Stimulated activated CD8-positive, alpha-beta memory T cell treated with anti-CD3 and anti-CD28 coated beads, Interleukin-4, amount 100 ng/mL, for 24 hours (primary cell): ENCODE measurements at regions not wholly inside any gene's neighbourhood (a gene's known extent, or its start where the extent isn't known, plus 50 kb on each side); places are given as distances from the start of the nearest gene placed in this dataset.
"Not testable (repeated sequence)": the region's sequence is repeated elsewhere in the genome, so short reads cannot be mapped to it uniquely, and the experiment has no call there.

Experiments used
- DNase-seq: peaks from one replicate; pipeline ENCODE4 v3.0.0-alpha.2; 2020; ENCODE audit warnings: low read depth

DNA sequence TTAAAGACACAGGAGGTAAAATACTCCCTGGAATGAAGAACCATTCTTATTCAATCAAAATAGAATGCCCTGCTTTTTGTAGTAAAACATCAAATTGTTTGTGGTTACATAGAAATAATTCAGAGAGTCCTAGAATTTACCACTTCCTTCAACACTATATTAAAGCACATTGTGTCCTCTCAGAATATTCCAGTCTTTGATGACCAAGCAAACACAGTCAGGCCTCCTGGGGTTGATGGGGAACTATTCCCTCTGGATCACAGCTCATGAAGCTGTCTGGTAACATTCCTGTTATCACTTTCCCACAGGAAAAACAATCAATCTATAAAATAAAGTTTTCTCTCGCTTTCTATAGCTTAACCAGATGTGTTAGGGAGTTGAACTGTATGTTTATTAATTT is 389.3 kb downstream of the KCNA4 start:
- DNase-seq: no peak

DNA sequence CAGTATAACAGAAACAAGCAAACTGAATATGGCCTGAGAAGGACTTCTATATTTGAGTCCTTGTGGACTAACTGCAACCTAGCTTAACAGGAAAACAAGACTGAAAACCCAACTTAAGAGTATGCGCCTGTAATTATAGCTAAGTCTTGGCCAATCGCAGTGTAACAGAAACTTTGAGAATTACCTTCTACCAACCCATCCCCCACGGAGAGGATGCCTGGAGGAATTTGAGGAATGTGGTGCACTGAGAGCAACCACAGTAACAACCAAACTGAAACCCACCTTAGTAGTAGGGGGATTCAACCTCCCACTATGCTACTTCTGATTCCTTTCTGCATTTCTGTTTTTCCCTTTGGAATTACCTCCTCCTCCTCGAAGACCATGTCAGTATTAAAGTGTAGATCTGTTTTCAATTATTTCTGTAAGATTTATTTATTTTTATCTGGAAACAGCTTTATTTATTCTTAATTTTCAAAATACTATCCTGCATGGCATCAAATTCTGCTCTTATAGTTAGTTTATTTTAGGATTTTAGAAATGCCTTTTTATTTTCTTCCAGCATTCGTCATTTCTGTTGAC is 393.6 kb downstream of the KCNA4 start:
- DNase-seq: no peak

DNA sequence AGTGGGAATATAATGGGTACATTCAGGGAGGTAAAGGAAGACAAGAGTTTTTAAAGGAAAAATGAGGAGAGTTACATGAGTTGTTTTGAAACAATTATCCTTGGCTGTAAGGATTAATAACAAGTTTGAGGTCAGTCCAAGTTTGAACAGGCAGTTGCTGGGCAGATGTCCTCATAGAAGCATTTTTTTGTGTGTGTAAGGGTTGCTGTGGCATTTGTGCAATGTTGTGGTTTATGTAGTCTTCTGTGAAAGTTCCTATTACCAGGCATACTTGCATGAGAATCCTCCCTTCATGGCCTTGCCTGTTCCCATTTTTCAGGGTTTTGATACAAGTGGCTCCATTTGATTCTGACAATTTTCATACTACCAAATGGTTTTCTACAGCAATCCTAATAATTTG is 400.2 kb downstream of the KCNA4 start:
- DNase-seq: no peak

DNA sequence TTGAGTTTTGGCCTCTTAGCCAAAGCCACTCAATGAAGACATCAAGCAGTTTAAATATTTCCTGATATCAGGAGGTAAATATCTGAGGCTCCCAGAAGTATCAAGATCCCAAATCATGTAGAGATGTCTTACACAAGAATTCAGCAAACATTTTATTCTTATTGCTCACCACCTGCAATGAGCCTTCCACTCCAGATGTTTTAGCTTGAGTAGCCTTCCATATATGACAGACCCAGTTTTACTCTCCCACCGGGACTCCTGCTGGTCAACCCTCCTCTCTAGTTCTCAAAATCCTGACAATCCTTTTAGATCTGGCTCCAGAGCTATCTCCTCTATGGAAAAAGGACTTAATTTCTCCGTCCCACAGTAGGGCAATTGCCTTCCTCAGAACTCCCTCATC is 404.4 kb downstream of the KCNA4 start:
- no peak for DNase-seq

DNA sequence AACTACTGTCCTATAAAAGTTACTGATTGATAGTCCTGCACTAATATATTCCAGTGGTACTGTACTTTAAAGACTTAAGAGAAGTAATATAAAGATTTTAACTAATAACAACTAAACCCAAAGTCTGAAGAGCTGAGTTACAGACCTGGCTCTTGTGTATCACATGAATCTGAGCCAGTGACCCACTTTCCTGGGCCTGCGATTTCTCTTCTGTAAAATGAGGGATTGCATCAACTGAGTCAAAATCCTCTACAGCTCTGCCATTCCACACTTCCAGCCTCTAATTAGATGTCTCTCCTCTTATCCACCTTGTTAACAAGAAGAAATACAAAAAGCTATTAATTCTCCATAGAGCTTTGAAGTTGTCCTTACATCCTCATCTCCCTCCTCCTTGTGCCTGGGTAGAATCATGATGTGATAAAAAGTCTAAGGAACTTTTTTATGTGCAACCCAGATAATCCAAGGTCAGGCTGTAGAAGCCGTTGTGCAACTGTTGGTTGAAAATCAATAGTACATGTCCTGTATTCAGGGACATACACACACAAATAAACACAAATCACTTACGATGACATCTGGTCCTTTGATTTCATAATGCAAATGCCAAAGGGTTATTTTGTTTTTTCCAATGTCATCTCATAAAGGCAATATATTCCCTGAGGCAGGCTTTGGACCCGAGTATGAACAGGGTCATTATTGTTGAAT is 410.3 kb downstream of the KCNA4 start:
- no peak for DNase-seq

DNA sequence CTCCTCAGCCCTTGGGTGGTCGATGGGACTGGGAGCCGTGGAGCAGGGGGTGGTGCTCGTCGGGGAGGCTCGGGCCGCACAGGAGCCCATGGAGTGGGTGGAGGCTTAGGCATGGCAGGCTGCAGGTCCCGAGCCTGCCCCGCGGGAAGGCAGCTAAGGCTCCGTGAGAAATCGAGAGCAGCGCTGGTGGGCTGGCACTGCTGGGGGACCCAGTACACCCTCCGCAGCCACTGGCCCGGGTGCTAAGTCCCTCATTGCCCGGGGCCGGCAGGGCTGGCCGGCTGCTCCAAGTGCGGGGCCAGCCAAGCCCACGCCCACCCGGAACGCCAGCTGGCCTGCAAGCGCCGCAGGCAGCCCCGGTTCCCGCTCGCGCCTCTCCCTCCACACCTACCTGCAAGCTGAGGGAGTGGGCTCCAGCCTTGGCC is 416.7 kb downstream of the KCNA4 start:
- not testable (repeated sequence) for DNase-seq

DNA sequence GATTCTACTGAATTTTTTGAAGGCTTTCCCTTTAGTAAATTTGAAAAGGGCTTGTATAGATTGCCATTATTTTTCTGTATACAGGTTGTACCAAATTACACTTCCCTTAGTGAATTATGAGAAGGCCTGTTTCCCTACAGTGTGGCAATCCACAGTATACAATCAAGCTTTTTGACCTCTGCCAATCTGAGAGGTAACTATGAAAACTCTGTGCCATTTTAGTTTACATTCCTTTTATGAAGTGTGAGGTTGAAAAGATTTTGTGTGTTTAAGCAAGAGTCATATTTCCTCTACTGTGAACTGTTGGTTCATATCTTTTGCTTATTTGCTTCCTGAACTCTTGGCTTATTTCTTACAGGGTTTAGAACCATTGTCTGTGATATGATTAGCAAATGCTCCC is 432.5 kb downstream of the KCNA4 start:
- DNase-seq: no peak

DNA sequence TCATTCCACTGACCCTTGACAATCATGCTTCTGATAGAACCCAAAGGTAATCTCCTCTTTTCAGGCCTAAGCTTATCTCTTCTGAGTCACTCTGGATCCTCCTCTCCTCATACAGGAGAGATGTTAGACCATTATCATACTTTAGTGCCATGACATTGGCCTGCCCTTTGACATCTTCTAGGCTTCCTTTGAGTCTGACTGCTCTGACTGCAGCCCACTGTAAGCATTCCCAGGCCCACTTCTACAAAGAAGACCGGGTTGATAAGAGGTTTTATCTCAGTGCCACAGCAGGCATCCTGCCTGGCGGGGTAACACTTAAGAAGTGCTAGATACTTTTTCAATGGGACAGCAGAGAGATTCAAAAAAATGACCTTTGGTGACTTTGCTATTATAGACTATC is 438.0 kb downstream of the KCNA4 start:
- DNase-seq: no peak

DNA sequence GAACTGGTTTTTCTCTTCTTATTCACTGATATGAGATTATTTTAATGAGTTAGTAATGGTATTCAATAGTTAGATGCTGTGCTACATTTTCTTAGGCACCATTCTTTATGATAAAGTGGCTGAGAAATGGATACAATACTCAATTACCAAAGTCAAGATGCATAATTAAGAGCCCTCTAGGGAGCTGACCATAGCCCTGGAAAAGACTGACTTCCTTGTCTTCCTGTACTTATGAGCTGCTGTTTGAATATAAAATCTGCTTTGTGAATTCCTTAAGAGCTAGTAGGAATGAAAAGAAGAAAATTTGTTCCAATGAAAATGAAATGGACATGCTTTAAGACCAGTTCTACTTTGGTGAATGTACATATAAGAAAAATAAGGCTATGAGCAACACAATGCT is 452.3 kb downstream of the KCNA4 start:
- no peak for DNase-seq

DNA sequence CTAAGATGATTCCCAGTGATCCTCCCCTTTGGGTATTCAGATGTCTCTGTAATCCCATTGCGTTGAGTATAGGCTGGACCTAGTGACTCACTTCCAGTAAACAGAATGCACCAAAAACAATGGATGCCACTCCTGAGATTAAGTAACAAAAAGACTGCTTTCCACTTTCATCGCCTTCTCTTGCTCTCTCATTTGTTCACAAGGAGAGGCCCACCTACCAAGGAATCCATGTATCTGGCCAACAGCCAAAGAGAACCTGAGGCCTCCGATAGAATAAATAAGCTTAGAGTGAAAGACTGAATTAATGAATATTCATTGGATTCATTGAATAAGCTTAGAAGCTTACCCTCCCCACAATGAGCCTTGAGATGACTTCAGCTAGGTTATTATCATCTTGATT is 454.6 kb downstream of the KCNA4 start:
- DNase-seq: no peak

DNA sequence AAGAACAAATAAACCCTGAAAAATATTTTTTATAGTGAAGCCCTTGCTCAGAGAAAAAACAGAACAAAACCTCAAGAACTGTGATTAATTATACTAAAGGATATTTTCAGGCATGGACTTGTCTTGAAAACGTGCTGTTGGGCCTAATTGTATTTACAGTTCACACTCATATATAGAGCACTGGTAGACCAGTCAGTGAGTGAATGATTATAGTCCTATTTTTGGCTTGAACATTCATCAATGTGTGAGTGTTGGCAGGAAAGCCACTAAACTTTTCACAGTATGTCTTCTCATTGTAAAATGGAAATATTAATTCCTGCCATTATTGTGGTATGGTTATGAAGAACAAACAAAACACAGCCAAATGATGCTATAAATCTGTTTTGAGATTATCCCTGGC is 462.8 kb downstream of the KCNA4 start:
- no peak for DNase-seq

DNA sequence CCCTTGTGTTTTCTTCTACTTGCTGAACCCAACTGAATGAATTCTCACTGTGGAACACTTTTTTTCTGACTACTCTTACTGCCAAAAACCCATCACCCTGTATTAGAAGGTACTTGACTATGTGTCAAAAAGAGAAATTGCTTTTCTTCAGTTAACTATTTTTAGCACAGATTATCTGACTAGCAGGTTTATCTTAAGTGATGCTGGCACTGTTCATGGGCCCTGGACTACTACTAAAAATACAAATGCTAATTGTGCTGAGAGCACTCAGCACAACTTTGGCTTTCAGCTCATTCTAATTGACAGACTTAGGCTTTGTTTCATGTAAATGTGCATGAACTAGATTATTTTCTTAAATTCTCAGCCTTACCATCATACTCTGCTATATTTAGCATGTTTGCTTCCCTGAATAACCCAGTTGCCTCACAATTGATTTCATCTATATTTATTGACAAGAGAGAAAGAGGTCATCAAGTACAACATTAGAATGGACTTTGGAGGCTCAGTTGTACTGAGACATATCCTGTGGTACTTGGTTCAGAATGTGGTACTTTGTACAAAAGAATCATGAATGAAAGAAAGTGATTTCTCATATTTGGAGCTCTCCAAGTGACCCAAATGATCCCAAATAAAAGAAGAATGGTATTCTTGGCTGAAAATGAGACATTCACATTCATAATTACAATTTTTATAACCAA is 478.3 kb downstream of the KCNA4 start:
- DNase-seq: no peak

DNA sequence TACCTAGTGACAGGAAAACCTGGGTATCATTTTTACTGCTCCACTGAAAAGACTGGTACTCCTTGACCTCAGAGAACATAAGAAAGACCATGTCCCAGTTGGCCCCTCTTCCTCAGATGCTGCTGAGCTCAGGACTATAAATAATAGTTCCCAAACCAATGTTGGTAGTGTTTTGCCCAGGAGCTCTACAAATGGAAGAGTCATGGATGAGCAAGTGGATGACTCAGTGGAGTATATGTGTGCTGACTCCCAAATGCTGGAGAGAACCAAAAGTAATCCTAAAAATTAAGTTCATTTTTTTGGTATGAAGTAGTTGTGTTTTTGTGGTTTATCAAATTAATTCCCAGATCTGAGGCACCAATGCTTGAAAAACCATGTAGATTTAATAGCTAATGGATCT is 482.0 kb downstream of the KCNA4 start:
- DNase-seq: no peak

DNA sequence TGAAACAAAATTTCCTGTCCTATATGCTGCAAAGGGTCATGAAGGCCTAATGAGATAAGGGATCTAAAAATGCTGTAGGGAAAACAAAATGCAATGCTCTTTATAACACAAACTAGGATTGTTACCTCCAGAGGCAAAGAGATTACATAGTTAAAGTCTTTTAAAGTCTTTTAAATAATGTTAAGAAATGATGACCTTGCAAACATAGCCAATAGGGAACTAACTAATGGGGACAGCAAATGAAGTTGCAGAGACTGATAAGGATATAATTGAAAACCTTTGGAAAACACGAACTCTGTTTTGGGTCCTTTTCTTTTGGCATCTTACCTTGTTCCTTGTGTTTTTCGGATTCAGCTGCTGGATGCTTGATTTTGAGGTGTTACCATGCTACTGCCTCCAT is 485.9 kb downstream of the KCNA4 start:
- no peak for DNase-seq

DNA sequence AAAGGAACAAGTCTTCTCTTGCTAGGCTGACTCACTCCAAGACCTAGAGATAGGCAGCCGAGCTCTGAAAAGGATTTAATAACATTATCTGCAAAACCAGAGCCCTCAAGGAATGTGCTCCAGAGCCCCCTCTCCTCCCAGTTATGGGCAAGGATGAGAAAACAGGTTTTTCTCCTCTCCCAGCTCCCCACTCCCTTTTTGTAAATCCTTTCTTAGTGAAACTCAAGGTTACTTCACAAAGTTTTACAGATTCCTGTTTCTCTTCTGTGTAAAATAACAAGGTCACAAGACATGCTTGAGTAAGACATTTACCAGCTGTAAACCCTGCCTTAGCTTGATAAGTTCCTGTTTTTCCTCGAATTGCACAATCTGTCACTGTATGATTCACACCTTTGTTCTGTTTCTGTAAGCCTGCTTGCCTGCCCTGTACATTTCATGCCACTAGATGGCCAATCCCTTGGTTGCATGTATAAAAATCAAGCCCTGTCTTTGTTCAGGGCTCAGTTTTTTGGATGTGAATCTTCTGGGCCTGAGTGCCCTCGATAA is 489.4 kb downstream of the KCNA4 start:
- no peak for DNase-seq

DNA sequence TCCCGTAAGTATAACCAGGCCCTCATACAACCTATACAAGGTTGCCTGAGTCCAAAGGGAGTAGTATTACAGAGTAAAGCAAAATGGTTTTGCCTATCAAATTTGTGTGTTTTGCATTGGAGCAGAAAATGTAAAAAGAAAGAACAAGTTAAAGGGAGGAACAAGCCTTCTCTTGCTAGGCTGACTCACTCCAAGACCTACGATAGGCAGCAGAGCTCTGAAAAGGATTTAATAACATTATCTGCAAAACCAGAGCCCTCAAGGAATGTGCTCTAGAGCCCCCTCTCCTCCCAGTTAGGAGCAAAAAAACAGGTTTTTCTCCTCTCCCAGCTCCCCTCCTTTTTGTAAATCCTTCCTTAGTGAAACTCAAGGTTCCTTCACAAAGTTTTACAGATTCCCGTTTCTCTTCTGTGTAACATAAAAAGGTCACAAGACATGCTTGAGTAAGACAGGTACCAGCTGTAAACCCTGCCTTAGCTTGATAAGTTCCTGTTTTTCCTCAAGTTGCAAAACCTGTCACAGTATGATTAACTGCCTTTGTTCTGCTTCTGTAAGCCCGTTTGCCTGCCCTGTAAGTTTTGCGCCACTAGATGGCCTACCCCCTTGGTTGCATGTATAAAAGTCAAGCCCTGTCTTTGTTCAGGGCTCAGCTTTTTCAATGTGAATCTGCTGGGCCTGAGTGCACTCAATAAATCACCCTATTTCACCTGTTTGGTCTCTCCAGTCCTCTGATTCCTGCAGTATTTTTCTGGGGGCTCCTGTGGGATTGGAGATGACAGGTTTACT is 498.2 kb downstream of the KCNA4 start:
- no peak for DNase-seq

DNA sequence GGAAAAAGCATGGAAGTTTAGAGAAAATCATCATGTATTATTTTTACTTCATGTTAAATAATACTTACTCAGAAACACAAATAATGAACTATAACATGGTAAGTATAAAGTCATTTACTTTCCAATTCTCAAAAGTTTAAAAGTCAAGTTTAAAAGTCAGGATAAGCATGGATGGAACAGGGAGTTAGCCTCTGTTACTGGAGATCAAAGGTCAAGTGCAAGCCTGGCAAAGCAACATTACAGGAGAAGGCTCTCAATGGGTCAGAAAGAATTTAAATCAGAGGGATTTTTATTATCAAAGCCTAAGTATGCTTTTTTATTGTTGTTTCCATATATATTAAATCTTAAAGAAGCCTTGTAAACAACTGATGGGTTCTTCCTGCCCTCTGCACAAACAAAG is 505.4 kb downstream of the KCNA4 start:
- DNase-seq: no peak

DNA sequence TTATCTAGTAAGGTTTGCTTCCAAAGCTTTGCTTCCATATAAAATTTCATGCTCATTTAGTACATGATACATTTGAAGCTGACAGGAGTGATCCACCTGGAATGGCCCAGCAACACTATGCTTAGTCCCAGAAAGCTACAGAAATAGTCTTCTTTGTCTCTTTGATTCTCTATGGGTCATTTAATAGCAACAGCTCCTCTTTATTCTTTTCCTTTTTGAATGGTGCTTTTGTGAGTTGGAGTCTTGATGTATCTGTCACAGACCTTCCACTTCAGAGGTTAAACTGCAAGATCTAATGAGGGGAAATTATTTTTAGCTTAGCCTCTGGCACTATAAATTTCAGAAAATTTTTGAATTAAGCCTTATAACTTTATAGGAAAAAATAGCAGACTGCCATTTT is 509.5 kb downstream of the KCNA4 start:
- no peak for DNase-seq

DNA sequence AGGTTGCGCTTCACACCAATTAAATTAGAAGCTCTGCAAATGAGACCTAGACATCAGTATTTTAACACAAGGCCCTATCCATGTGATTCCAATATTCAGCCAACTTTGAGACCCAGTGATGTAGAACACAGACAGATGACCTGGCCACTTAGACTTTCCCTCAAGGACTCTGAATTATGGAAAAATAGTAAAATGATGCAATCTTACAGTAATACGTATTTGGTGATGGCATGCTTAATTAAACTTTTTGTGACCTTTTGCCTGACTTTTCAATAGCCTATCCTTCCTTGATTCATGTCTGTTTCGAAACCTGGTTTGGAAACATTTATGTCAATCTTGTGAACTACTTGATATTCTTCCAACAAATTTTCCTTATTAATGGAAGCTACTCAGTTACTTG is 521.2 kb downstream of the KCNA4 start:
- DNase-seq: no peak

DNA sequence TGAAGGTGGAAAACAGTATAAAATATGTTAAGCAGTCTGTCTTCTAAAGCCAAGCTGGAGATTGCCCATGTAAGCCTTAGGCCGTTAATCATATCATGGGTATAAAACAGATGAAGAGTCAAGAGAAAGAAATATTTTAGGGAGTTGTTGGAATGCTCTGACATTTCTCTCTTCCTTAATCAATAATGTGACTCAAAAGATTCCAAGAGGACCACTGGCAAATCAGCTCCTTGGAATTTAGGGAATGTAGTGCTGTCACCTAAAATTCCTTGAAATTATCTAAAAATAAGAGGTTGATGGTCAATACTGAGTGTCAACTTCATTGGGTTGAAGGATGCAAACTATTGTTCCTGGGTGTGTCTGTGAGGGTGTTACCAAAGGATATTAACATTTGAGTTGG is 525.9 kb downstream of the KCNA4 start:
- DNase-seq: no peak

DNA sequence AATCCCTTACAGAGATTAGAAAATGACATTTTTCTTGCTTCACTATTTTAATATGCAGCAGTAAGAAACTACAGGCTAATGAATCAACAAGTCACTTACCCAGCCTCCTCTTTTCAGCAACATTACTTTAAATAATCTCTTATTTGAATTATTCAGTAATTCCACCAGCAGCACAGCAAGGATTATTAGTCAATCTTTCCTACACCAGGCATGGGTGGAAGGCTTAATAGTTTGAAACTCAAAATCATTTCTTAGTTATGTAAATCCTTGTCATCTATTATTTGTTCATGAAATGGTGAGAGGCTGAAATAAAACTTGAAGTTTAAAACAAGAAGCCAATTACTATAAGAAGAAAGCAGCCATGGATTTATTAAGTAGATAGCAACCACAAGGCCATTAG is 530.5 kb downstream of the KCNA4 start:
- no peak for DNase-seq

DNA sequence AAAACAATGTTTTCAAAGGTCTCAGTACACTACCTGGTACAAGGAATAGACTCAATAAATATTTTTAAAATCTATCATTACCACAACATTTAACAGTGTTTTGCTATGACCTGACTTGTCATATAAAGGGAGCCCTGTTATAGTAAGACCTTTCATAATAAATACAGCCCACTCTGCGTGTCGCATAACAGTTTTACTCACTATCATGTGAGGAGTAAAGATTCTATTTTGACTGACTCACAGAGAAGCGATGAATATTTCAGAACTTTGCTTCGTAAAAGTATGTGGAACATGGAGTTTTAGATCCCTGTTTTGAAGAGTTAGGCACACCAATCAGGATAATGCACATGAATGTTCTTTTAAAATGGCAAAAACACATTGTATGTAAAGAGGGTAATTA is 531.2 kb downstream of the KCNA4 start:
- DNase-seq: no peak

DNA sequence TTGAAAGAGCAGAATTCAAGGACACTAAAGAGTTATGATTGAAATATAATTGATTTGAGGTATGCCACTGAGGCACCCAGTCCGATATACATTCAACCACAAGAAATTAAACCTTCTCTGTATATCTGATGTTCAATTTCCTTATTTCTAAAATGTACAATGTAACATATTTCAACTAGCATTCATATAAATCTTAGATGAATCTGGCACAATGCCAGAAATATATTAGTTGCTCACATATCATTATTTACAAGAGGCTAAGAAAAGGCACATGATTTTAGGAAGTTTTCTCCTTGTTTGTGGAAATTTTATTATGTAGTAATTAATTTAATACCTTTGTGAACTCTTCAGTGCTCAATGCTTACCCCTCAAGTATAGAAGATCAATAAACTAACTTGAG is 532.3 kb downstream of the KCNA4 start:
- DNase-seq: no peak
